ENCODE measurements at regions not wholly inside any gene's neighbourhood (a gene's known extent, or its start where the extent isn't known, plus 50 kb on each side); places are given as distances from the start of the nearest gene placed in this dataset.
"Not testable (repeated sequence)": the region's sequence is repeated elsewhere in the genome, so short reads cannot be mapped to it uniquely, and the experiment has no call there.

- peak; percentile 75 for DNase-seq (ENCODE audit: low read depth)
- TF ChIP-seq CTCF (IDR thresholded peaks at IDR 0.05; ENCODE audit: low read depth, low read length, missing control alignments), result no peak
- in situ Hi-C loops (cut with HindIII; ENCODE audit: low sequenced_read_pairs), result no loop called here
- H3K4me3 ChIP-seq (ENCODE audit: low read depth, low read length), result no peak overlapping the region
Measured at GRCh38 chr4:169899295-169899694, 126.9 kb downstream of the MFAP3L start.

GRCh38 chr4:169898095-169898494 is 128.1 kb downstream of the MFAP3L start:
- DNase-seq (ENCODE audit: low read depth), result no peak
- no peak for TF ChIP-seq CTCF (IDR thresholded peaks at IDR 0.05; ENCODE audit: low read depth, low read length, missing control alignments)
- in situ Hi-C loops (cut with HindIII; ENCODE audit: low sequenced_read_pairs), result no loop called here
- no peak overlapping the region for H3K4me3 ChIP-seq (ENCODE audit: low read depth, low read length)

GRCh38 chr4:169894767-169895166 is 131.4 kb downstream of the MFAP3L start:
- in situ Hi-C loops (cut with HindIII; ENCODE audit: low sequenced_read_pairs); H3K4me3 ChIP-seq (ENCODE audit: low read depth, low read length); DNase-seq (ENCODE audit: low read depth): not testable (repeated sequence)

- no peak for TF ChIP-seq CTCF (IDR thresholded peaks at IDR 0.05; ENCODE audit: low read depth, low read length, missing control alignments)
- in situ Hi-C loops (cut with HindIII; ENCODE audit: low sequenced_read_pairs), result no loop called here
- H3K4me3 ChIP-seq (ENCODE audit: low read depth, low read length), result no peak overlapping the region
- DNase-seq (ENCODE audit: low read depth), result no peak
Measured at GRCh38 chr4:169885893-169886292, 128.1 kb upstream of the HPF1 start.

- DNase-seq (ENCODE audit: low read depth), result no peak
- in situ Hi-C loops (cut with HindIII; ENCODE audit: low sequenced_read_pairs), result no loop called here
- no peak overlapping the region for H3K4me3 ChIP-seq (ENCODE audit: low read depth, low read length)
- TF ChIP-seq CTCF (IDR thresholded peaks at IDR 0.05; ENCODE audit: low read depth, low read length, missing control alignments), result no peak
Measured at GRCh38 chr4:169881769-169882168, 124.0 kb upstream of the HPF1 start.

GRCh38 chr4:169870507-169870906 is 112.8 kb upstream of the HPF1 start:
- TF ChIP-seq CTCF (IDR thresholded peaks at IDR 0.05; ENCODE audit: low read depth, low read length, missing control alignments), result no peak
- DNase-seq (ENCODE audit: low read depth), result no peak
- no peak overlapping the region for H3K4me3 ChIP-seq (ENCODE audit: low read depth, low read length)
- in situ Hi-C loops (cut with HindIII; ENCODE audit: low sequenced_read_pairs), result no loop called here

- no peak for DNase-seq (ENCODE audit: low read depth)
- no peak overlapping the region for H3K4me3 ChIP-seq (ENCODE audit: low read depth, low read length)
- in situ Hi-C loops (cut with HindIII; ENCODE audit: low sequenced_read_pairs), result no loop called here
- no peak for TF ChIP-seq CTCF (IDR thresholded peaks at IDR 0.05; ENCODE audit: low read depth, low read length, missing control alignments)
Measured at GRCh38 chr4:169869490-169869889, 111.7 kb upstream of the HPF1 start.

Measured in astrocyte of the cerebellum (primary cell).